Activated gamma-delta T cell treated with Interleukin-2 at 50 U/mL for 16 hours (primary cell): ENCODE measurements at regions not wholly inside any gene's neighbourhood (a gene's known extent, or its start where the extent isn't known, plus 50 kb on each side); places are given as distances from the start of the nearest gene placed in this dataset.
"Not testable (repeated sequence)": the region's sequence is repeated elsewhere in the genome, so short reads cannot be mapped to it uniquely, and the experiment has no call there.

Source experiments
- DNase-seq: peaks from one replicate; pipeline ENCODE4 v3.0.0-alpha.2; 2020

DNA sequence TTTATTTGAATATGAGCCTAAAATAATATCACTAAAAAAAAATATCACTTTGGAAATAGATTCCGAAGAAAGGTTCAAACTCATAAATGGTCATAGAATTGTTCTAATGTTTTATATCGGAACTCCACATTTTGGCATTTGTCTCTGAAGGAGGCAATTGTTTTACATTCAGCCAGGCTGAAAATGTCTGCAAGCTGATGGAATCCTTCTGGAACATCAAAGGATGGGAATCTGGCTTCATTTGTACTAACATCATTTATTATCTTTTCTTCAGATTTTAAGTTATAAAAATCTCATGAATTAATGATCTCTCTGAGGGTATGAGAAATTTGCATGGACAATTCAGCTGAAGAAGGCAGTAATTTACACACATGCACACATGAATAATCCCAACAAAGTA is 251.4 kb upstream of the RGMA start:
- DNase-seq, result no peak

DNA sequence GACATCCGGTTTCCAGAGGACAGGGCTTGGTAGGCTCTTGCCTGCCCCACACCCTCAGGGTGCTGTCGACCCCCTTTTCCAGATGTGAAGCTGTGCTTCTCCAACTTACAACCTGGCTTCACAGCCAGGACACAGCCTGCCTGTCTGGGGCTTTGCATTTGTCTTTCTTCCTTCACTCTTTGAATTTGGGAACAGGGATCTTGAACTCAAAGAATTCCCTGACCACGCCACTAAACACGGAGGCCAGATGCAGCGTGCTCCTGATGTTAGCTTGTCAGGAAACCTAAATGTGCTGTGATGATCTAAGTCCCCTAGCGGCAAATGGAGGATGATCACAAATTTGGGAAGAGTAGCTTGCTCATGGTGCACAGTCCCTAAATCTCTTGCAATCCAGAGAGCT is 244.8 kb upstream of the RGMA start:
- DNase-seq, result no peak

DNA sequence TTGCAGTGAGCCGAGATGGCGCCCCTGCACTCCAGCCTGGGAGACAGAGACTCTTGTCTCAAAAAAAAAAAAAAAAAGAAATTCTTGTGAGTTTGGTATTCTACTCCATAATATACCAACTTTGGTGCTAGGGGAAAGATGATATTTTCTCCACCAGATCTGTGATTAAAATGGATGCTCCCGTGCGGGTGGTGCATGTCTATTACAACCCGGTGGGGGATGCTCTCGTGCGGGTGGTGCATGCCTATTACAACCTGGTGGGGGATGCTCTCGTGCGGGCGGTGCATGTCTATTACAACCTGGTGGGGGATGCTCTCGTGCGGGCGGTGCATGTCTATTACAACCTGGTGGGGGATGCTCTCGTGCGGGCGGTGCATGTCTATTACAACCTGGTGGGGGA is 244.1 kb upstream of the RGMA start:
- not testable (repeated sequence) for DNase-seq

DNA sequence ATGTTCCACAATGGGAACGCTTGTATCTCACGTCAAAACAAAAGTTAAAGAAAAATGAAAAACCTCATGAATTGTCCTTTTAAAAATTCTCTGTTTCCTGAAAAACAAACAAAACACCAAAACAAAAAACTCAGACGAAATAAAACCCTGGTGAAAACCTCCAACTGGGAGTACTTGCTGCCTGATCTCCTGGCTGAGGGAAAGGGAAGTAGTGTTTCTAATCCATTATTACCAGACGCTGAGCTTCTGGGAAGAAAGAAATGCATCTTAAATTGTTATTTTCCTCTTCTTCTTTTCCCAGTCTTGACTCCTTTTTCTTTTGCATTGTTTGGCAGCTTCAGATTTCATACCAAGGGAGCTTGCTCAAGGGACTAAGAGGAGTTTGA is 243.2 kb upstream of the RGMA start:
- no peak for DNase-seq

DNA sequence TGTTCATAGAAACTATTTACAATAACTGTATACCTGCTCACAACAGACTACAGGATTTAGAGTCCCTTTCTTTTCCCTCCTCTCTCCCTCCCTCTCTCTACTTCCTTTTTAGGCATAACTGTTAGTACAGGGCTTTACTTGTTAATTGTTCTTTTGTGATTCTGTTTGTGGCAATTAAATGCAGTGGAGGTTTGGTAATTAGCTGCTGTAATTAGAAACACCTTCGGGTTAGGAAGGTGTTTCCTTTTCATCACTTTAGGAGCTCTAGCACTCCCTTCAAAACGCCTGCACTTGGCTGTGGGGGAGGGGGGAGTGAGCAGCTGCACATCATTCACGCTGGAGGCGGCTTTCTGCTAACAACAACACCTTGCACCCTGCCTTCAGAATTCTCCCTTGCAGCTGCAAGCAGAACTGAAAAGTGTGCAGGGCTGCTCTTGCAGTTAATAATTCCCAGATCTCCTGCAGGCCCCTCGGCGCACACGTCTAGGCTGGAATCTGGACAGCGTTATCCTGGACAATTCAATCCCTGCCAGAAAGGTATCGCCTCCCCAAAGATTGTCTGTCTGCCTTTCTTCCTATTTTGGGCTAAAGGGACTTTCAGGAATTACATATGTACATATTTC is 242.6 kb upstream of the RGMA start:
- DNase-seq, result no peak

DNA sequence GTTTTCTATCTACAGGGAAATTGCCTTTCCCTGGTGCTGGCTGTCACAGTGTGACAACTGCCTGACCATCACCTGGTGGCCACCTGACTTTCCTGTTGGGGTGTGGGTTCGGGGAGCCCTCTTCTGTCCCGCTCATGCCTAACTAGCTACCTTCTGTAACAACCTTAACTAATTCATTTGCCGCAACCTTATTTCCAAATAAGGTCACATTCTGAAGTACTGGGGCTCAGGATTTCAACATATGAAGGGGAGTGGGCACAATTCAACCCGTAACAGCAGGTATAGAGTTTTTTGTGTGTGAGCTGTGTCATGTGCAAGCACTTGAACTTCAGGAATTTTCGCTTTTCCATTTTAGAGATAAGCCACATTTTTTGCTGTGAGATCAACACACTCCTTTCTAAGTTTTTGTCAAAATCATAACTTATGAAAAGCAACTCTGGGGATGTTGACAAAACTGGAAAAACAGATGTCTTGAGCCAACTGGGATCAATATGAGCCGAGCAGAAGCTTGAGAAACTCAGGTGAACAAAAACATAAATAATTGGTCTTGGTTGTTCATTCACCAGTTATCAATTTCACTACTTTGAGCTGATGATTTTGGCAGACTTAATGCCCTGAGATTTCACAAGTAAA is 242.0 kb upstream of the RGMA start:
- DNase-seq, result no peak

DNA sequence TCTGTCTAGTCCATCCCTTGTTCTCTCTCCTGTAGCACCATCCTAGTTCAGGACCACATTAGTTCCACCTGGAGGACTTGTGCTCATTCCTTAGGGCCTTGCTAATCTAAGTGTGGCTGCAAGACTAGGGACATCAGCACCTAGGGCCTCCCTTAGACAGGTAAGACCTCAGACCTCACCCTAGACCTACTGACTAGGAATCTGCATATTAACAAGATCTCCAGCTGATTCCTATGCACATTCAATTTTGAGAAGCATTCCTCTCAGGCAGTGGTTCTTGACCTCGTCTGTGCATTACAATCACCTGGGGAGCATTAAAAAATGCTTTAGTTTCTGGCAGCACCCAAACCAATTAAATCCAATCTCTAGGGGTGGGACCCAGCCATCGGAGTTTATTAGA is 238.4 kb upstream of the RGMA start:
- no peak for DNase-seq

DNA sequence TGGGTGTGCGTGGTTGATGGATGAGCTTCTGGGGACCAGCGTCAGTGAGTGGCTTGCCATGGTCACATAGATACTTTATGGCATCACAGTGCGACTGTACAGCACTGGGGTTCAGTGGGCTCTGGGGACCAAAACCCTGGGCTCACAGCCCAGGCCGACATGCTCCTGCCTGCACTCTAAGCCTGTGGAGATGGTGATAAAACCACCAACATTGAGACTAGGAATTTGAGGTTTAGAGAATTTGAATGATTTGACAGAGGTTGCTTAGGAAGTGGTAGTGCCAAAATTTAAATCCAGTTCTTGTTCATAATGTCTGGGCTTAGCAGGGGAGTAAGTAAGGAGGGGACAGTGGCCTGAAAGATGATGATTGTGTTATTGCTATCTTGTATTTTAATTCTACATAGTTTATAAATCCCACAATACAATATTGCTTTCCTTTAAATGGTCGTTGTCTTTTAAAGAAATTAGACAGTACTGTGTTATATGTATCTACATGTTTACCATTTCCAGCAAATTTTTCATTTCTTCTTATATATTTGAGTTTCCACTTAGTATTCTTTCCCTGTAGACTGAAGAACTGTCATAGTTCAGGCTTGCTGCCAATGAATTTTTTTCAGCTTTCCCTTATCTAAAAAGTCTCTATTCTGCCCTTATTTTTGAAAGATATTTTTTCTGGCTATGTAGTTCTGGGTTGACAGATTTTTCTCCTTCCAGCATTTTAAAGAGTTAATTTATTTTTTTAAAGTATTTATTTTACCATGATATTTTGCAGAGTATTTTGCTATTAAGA is 235.4 kb upstream of the RGMA start:
- no peak for DNase-seq

DNA sequence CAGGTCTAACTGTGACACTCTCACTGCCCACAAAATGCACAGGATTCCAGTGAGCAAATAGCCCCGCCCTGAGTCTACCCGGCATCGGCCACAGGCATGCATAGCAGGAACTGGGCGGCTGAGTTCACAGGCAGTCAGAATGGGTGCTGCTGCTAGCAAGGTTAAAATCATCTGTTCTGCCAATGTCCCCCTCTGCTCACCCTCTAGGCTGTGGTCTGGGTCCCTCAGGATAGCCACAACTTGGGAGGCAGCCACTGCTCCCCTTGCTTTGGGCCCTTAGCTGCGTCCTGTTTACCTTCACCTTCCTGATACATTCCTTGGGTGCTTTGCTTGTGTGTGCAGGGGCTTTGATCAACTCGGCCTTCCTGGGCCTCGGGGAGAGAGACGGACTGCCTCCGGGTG is 232.9 kb upstream of the RGMA start:
- no peak for DNase-seq

DNA sequence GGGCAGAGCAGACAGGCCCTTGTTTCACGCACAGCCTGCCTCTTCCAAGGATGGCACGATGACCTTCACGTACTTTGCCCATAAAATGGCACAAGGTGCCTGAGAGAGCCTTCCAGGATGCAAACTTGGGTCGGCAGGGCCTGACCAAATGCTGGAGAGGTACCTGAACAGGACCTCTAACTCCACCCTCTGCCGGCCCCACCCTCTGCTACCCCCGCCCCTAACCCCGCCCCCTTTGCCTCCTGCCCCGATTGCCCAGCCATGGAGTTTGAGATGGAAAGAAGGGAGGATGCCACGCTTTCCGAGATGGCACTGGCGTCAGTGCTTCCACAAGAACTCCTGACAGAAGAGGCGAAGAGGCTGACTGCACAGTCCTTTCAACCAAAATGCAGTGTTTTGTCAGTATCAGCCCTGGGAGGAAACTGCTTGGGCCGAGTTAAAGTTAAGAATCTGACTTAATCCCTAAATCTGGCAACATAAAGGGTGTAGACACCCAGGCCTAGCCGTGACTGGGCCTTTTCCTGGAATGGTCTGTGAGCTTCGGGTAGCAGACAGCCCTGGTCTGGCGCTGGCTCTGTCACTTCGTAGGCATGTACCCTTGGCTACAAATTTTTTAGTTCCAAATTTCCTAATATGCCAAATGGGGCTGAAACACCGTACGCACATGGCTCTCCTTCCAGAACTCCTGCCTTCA is 230.3 kb upstream of the RGMA start:
- no peak for DNase-seq

DNA sequence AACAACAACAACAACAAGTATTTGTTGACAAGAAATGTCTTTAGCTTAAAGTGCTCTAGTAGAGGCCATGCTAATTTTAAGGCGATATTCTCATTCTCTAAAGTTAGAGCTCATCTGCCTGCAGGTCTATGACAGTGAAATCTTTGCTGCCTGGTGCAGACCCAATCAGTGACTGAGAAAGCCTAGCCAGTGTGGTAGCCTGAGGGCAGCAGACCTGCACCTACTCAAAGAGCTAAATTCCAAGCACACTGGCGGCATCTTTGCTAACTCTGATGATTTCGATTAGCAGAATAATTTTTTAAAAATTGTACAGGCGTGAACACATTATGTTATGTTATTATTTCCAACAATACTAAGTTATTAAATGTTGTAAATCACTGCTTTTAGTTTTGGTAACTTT is 228.8 kb upstream of the RGMA start:
- no peak for DNase-seq

DNA sequence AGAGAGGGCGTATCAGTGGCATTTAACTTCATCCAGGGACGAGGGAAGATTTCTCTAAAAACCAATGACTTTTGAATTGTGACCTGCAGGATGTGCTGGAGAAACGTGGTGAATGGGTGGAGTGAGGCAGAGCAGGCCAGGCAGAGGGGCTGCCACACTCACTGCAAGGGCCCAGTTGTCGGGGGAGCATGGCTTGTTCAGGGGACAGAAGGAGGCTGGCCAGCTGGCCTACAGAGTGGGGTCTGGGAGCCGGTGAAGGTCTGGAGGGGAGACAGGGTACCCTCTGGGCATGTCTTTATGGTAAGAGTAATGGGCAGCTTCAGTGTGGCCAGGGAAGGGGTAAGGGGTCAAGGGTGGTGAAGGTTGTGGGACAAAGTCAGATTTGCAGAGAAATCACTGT is 225.2 kb upstream of the RGMA start:
- DNase-seq, result no peak

DNA sequence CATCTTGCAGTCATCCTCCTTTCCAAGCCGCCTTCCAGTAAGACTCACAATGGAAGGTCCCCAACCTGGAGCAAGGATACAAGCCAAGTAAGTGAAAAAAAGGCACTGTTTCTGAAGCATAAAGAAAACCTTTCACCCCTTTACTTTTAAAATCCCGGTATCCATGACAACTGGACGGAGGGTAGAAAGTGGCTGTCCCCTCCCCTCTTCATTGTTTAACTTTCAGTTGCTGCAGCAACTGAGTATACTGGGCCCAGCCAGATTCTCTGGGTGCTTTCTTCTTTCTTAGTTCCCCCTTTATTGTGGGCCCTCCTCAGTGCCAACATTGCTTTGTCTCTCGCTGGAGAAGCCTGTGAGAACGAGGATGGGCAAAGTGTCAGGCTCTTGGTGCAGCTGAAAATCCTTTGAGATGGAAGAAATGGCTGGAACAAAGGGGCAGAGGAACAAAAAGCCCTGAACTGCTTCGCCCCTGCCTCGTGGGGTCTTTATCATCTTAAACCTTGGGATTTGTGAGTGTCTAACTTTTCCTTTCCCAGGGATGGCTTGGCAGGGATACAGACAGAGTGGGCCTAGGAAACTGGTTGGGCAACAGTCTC is 224.0 kb upstream of the RGMA start:
- no peak for DNase-seq

DNA sequence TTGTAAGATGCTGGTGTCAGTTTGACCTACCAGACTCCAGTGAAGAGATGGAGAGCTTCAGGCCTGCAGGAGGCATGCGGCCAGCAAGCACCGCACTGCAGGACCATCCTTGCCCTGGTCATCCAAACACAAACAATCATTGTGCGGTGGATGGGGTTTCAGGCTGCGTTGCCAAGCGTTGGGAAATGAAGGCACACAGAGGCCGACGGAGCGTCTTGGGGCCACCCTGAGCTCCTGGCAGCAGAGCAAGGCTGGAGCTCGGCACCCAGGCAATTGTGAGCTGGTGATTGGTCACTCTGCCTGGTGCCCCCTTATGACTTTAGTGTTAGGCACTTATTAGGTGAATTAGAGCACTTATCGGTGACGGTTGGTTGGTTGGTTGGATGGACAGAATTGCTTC is 222.6 kb upstream of the RGMA start:
- DNase-seq, result no peak

DNA sequence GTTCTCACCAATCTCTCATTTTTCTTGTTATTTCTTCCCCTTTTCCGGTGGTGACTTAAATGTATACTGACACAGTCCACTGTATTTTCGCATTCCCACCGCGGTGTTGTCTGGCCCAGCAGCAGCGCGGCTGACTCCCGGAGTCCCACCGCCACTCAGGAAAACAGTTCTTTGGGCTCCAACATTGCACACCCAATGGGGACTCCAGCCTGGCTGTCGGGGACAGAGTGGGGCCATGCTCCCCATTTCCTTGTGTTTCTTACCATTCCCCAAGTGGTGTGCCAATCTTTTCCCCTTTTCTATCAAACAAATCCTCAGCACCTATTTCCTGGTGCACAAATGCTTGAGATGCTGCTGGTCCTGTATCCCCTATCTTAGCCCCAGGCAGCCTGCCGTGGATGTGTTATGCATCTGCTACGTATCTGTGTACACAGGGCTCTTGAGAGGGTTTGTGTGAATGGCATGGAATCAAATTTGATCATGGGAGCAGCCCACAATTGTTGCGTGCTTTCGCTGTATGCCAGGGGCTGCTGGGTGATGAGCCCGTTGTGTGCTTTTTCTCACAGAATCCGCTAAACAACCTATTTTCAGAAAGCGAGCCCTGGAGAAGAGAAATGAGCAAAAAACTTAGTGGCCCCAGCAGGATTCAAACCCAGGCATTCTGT is 219.1 kb upstream of the RGMA start:
- DNase-seq, result no peak

DNA sequence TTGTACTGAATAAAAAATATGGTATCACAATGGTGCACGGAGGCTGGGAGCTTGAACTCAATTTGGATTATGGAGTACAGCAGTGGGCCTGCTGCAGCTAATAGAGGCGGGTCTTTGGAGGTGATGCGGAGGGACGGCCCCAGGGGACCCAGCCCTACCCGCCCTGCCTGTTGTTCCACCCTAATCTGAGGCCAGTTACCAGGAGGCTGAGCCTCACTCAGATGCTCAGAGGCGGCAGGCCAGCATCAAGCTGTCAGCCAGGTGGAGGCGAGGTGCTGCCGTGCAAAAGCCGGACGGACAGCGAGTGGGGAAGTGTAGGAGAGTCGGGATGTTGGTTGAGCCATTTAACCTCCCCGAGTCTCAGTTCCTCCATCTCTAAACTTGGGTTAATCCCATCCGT is 218.5 kb upstream of the RGMA start:
- DNase-seq, result no peak

DNA sequence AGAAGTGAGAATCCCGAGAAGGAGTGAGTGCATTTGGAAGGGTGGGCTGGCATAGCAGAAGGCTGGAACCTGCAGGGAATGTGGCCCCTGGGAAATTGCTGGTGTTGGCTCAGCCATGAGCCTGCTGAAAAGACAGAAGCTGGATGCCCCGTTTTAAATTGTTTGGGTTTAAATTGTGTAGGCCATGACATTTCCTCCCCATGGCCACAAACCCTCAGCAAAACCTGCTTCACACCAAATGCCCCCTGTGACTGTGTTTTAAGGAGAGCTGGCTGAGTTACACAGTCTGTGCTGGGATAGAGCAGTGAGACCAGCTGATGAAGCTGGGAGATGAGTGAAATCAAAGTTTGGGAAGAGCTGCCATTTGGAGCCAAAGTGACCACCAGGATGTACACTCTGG is 216.3 kb upstream of the RGMA start:
- DNase-seq, result no peak

DNA sequence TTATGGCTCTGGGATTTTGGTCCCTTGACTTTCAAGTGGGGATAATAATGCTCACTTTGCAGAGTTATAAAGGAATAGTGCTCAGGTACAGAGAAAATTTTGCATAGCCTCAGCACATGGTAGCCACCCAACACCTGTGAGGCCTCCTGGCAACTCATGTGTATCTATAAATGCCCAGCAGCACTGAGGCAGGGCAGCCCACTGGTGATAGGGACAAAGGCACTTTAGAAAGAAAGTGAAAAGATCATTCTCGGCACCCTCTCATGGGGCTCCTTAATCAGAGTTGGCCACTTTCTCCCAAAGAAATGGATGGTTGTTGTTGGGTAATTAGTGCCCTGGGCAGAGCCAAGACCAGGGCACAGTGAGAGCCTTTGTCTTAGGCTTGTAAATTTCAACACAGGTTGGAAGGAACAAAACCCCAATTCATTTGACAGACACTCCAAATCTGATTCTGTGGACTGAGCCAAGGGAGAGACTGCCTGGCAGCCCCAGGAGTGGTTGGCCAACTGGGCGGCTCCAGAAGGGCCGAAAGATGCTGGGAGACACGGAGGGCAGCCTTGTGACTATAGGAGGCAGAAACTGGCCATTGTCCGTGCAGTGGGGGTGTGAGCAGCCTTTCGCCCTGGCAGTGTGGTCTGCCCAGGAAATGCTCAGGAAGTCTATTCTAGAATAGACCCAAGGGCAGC is 213.2 kb upstream of the RGMA start:
- DNase-seq, result no peak

DNA sequence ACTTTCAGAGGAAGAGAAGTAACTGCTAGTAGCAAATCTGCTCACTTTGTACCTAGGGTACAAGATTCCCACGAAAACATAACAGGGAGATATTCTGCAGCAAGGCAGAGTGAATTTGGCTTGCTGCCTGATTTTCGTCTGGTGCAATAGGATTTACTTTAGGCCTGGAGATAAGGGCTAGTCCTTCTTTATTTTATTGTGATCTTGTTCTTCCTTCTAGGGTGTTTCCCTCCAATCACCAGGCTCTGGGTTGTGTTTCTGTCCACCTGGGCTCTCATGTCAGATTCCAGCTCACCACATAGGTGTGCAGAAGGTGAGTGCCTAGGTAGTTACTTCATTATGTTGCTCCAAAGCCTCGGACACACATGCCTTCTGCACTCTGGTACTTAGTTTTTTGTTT is 211.8 kb upstream of the RGMA start:
- DNase-seq, result no peak

DNA sequence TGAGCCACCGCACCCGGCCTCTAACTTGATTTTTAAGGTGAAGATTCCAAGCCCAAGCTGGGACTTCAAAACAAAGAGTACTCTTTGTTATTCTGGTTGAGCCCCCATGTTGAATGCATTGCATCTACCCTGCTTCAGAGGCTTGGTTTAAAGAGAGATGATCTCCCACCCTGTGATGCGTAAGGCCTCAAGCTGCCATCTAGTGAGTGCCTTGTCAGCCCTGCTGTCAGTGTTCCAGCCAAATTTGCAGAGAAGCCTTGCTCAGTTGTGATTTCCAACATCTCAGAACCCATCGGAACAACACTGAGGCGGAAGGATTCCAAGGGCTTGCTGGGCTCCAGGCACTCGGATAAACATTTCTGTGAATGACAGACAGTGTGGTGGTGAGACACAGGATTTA is 210.7 kb upstream of the RGMA start:
- DNase-seq, result no peak

DNA sequence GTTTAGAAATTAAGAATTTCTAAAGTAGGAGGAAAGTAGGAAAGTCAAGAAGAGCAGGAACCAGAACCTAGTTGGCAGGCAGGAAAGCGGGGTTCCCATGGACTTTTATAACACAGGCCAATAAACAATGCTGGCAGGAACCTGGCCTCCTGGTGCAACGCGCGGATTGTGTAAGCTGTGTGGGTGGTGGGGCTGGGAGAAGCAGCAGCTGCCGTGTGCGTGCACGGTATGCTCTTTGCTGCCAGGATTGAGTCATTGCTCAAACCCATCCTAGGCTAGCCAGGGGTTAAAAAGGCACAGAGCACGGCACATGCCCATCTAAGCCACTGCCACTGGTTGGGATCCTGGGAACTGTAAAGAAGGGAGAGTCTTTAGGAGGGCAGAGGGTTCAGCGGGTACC is 209.9 kb upstream of the RGMA start:
- no peak for DNase-seq

DNA sequence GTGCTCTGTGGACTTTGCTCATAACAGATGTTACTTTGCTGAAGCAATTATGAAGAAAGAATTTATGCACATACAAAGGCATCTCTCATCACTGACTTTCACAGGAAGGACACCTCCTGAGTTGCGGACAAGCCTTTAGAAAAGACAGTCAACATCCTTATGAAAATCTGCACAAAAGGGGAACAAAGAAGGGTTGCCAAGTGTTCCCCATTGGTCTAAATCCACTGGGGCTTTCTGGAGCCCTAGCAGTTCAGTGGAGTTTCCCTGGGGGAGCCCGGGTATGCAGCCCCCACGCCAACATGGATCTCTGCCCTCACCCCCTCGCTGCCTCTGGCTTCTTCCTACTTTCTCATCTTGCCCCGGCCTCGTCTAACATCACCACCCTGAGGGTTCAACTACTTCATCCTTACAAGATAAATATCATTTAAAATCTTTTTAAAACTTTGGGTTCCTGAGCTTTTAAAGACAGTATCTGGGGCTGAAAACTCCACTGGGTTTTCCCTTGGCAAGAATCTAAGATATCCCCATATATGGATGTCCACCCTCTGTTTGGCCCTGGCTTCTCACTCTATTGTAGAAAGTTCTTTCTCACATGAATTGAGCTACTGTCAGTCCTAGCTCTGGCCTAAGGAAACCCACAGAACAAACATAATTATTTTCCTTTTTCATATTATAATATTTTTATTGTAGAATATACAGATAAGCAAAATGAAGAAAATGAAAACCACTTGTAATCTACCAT is 207.9 kb upstream of the RGMA start:
- no peak for DNase-seq
